ENCODE measurements at regions not wholly inside any gene's neighbourhood (a gene's known extent, or its start where the extent isn't known, plus 50 kb on each side); places are given as distances from the start of the nearest gene placed in this dataset.

- no peak overlapping the region for H2BK5ac ChIP-seq (ENCODE audit: low read depth, low read length)
- no peaks in the 10 kb centered on the region for H3K23me2 ChIP-seq (ENCODE audit: low read depth, low read length)
- H4K20me1 ChIP-seq (replicated peaks in 1 of 2; ENCODE audit: control insufficient read depth in 1 of 2, insufficient read depth in 2 of 2, low read length in 2 of 2) = no peaks in the 10 kb centered on the region
- H3K4me1 ChIP-seq (replicated peaks in 1 of 4; ENCODE audit: control insufficient read depth in 3 of 4, insufficient read depth in 4 of 4, low read length in 3 of 4) = no peaks in the 10 kb centered on the region
- H3K36me3 ChIP-seq (ENCODE audit: control insufficient read depth in 2 of 4, insufficient read depth in 4 of 4, low read length in 3 of 4) = no peaks in the 10 kb centered on the region
- no peak overlapping the region for H3K23ac ChIP-seq (ENCODE audit: insufficient read length)
- no peaks in the 10 kb centered on the region for H3K9me3 ChIP-seq (ENCODE audit: insufficient read depth in 2 of 2, low read depth in 1 of 2, low read length in 1 of 2)
- no peak for FAIRE-seq
- H3K18ac ChIP-seq (ENCODE audit: extremely low read depth, low read length) = no peak overlapping the region
- H4K91ac ChIP-seq (replicated peaks; ENCODE audit: insufficient read length, low read length) = no peak overlapping the region
- no peak overlapping the region for H2BK20ac ChIP-seq (ENCODE audit: low read length)
- no peak overlapping the region for H3K56ac ChIP-seq (replicated peaks; ENCODE audit: insufficient read length, low read depth, low read length)
- H2AFZ ChIP-seq (ENCODE audit: low read length) = no peak overlapping the region
- no peak overlapping the region for H2BK15ac ChIP-seq (ENCODE audit: low read length)
- H4K8ac ChIP-seq (ENCODE audit: extremely low read depth, insufficient read depth, low read length) = no peak overlapping the region
- no peak overlapping the region for H3K4me2 ChIP-seq (ENCODE audit: insufficient read depth in 1 of 2, low read depth in 2 of 2, low read length in 2 of 2)
- no peaks in the 10 kb centered on the region; a peak in 1 of 7 replicates for H3K27me3 ChIP-seq (replicated peaks in 1 of 4; ENCODE audit: control insufficient read depth in 3 of 4, extremely low read depth in 1 of 4, insufficient read depth in 3 of 4, low read length in 3 of 4)
- ChIA-PET CTCF (ENCODE audit: partially characterized antibody) (interaction anchor here (0.8 kb wide), 1 partner anchor 14 kb away, joined by 4 read pairs; no protein-coding TSS in a partner anchor), POLR2A (ENCODE audit: partially characterized antibody) (no interaction called here)
- no peak overlapping the region for H3K27ac ChIP-seq (ENCODE audit: low read depth, low read length)
- H3K14ac ChIP-seq (ENCODE audit: insufficient read length) = no peak overlapping the region
- no peaks in the 10 kb centered on the region for H3K79me1 ChIP-seq (ENCODE audit: low read depth, low read length)
- 92% methylated on average over 2 of the region's 2 CpGs; no CpG with 5 or more reads in 1 of the 2 experiments for WGBS, 2 experiments (ENCODE audit: extremely low coverage in 1 of 2, insufficient coverage in 1 of 2, insufficient read length in 1 of 2, insufficient replicate concordance in 2 of 2, low coverage in 1 of 2, low lambda C conversion rate in 2 of 2, missing lambda C conversion rate in 1 of 2)
- no peak overlapping the region for H2BK120ac ChIP-seq (replicated peaks; ENCODE audit: low read depth, low read length)
- H3K4ac ChIP-seq (replicated peaks; ENCODE audit: insufficient read length, low read depth, low read length) = no peak overlapping the region
- H4K5ac ChIP-seq (ENCODE audit: insufficient read length, low read depth, low read length) = no peak overlapping the region
- no peak for DNase-seq (ENCODE audit: low read depth in 1 of 2, low spot score in 2 of 2)
- no peaks in the 10 kb centered on the region for H3K79me2 ChIP-seq (ENCODE audit: control insufficient read depth in 1 of 2, insufficient read depth in 2 of 2, low read length in 2 of 2)
- H2BK12ac ChIP-seq (ENCODE audit: low read depth, low read length) = no peak overlapping the region
- H3K9ac ChIP-seq (replicated peaks in 1 of 4; ENCODE audit: extremely low read depth in 1 of 4, low read depth in 3 of 4, low read length in 3 of 4) = no peak overlapping the region
- no peak overlapping the region for H2AK5ac ChIP-seq (ENCODE audit: low read depth, low read length)
- H3K4me3 ChIP-seq (ENCODE audit: extremely low read depth in 1 of 4, insufficient read depth in 2 of 4, low read depth in 3 of 4, low read length in 4 of 4) = no peak overlapping the region
- TF ChIP-seq SP4 (IDR thresholded peaks at IDR 0.05; ENCODE audit: low read length) = no peak
- TF ChIP-seq RFX5 (IDR thresholded peaks at IDR 0.05; ENCODE audit: borderline replicate concordance, low read depth, low read length) = no peak
- TF ChIP-seq SIX5 (IDR thresholded peaks at IDR 0.05; ENCODE audit: low read depth, low read length) = no peak
- TF ChIP-seq E2F6 (IDR thresholded peaks at IDR 0.05) = no peak
- TF ChIP-seq RXRA (IDR thresholded peaks at IDR 0.05; ENCODE audit: insufficient read depth, low read depth, low read length) = no peak
- no peak for TF ChIP-seq NRF1 (IDR thresholded peaks at IDR 0.05; ENCODE audit: low read depth, low read length)
- TF ChIP-seq KDM1A (IDR thresholded peaks at IDR 0.05; ENCODE audit: borderline replicate concordance, low read length) = no peak
- no peak for TF ChIP-seq TAF1 (IDR thresholded peaks at IDR 0.05; ENCODE audit: low read depth, low read length)
- TF ChIP-seq CBX8 (IDR thresholded peaks at IDR 0.05; ENCODE audit: borderline replicate concordance, low read depth, low read length) = no peak
- no peak for TF ChIP-seq ZNF274 (IDR thresholded peaks at IDR 0.05; ENCODE audit: borderline replicate concordance, extremely low read depth, low read length)
- no peak for TF ChIP-seq EP300 (IDR thresholded peaks at IDR 0.05; ENCODE audit: borderline replicate concordance in 1 of 2, low read depth in 2 of 2, low read length in 2 of 2)
- no peak for TF ChIP-seq ATF2 (IDR thresholded peaks at IDR 0.05; ENCODE audit: low read length)
- no peak for TF ChIP-seq JUND (IDR thresholded peaks at IDR 0.05; ENCODE audit: low read length)
These were observed 111.9 kb upstream of the SLIT3 start for GRCh38 chr5:169412831-169413230.

Data from H1 (cell line).